ENCODE measurements at regions not wholly inside any gene's neighbourhood (a gene's known extent, or its start where the extent isn't known, plus 50 kb on each side); places are given as distances from the start of the nearest gene placed in this dataset.

DNA sequence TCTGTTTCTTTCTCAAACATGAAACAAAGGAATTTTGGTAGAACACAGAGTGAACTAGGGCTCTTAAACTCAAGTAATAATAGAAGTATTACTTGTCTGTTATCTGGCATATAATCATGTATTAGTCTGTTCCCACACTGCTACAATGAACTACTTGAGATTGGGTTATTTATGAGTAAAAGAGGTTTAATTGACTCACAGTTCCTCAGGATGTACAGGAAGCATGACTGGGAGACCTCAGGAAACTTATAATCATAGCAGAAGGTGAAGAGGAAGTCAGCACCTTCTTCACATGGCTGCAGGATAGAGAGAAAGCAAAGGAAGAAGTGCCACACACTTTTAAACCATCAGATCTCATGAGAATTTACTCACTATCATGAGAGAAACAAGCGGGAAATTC is 273.4 kb downstream of the ETS1 start:
- Histone ChIP-seq H2AFZ (ENCODE audit: low read depth, low read length) (no peak overlapping the region), H3K79me2 (replicated peaks; ENCODE audit: insufficient read depth, low read length) (no peaks in the 10 kb centered on the region), H3K9me2 (ENCODE audit: insufficient read depth, low read length) (no peaks in the 10 kb centered on the region), H3K9ac (ENCODE audit: low read length) (no peak overlapping the region), H3K27ac (ENCODE audit: low read length) (no peak overlapping the region), H3K9me3 (ENCODE audit: low read length) (no peaks in the 10 kb centered on the region), H3F3A (ENCODE audit: insufficient read depth, low read length, poor library complexity, severe bottlenecking) (no peaks in the 10 kb centered on the region), H4K20me1 (ENCODE audit: insufficient read depth) (no peaks in the 10 kb centered on the region), H3K36me3 (ENCODE audit: insufficient read depth, low read length) (no peaks in the 10 kb centered on the region), H3K4me3 (ENCODE audit: low read length) (no peak overlapping the region), H3K4me2 (ENCODE audit: low read length) (no peak overlapping the region), H3K27me3 (ENCODE audit: insufficient read depth, low read depth, low read length) (no peaks in the 10 kb centered on the region)
- TF ChIP-seq RAD21 (conservative IDR thresholded peaks at IDR 0.05) (no peak), MXI1 (conservative IDR thresholded peaks at IDR 0.05; ENCODE audit: poor library complexity, severe bottlenecking) (no peak), EP300 (conservative IDR thresholded peaks at IDR 0.05; ENCODE audit: poor library complexity, severe bottlenecking) (no peak), POLR2AphosphoS5 (IDR thresholded peaks at IDR 0.05) (no peak), TAF1 (IDR thresholded peaks at IDR 0.05; ENCODE audit: low read depth) (no peak), EZH2 (IDR thresholded peaks at IDR 0.05; ENCODE audit: borderline replicate concordance, insufficient read depth, low read length, poor library complexity, severe bottlenecking) (no peak), SMC3 (conservative IDR thresholded peaks at IDR 0.05; ENCODE audit: poor library complexity) (no peak)
- TF ChIP-seq, protein P1, sequence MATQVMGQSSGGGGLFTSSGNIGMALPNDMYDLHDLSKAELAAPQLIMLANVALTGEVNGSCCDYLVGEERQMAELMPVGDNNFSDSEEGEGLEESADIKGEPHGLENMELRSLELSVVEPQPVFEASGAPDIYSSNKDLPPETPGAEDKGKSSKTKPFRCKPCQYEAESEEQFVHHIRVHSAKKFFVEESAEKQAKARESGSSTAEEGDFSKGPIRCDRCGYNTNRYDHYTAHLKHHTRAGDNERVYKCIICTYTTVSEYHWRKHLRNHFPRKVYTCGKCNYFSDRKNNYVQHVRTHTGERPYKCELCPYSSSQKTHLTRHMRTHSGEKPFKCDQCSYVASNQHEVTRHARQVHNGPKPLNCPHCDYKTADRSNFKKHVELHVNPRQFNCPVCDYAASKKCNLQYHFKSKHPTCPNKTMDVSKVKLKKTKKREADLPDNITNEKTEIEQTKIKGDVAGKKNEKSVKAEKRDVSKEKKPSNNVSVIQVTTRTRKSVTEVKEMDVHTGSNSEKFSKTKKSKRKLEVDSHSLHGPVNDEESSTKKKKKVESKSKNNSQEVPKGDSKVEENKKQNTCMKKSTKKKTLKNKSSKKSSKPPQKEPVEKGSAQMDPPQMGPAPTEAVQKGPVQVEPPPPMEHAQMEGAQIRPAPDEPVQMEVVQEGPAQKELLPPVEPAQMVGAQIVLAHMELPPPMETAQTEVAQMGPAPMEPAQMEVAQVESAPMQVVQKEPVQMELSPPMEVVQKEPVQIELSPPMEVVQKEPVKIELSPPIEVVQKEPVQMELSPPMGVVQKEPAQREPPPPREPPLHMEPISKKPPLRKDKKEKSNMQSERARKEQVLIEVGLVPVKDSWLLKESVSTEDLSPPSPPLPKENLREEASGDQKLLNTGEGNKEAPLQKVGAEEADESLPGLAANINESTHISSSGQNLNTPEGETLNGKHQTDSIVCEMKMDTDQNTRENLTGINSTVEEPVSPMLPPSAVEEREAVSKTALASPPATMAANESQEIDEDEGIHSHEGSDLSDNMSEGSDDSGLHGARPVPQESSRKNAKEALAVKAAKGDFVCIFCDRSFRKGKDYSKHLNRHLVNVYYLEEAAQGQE (IDR thresholded peaks at IDR 0.05; ENCODE audit: borderline replicate concordance): no peak
- TF ChIP-seq, protein P2, sequence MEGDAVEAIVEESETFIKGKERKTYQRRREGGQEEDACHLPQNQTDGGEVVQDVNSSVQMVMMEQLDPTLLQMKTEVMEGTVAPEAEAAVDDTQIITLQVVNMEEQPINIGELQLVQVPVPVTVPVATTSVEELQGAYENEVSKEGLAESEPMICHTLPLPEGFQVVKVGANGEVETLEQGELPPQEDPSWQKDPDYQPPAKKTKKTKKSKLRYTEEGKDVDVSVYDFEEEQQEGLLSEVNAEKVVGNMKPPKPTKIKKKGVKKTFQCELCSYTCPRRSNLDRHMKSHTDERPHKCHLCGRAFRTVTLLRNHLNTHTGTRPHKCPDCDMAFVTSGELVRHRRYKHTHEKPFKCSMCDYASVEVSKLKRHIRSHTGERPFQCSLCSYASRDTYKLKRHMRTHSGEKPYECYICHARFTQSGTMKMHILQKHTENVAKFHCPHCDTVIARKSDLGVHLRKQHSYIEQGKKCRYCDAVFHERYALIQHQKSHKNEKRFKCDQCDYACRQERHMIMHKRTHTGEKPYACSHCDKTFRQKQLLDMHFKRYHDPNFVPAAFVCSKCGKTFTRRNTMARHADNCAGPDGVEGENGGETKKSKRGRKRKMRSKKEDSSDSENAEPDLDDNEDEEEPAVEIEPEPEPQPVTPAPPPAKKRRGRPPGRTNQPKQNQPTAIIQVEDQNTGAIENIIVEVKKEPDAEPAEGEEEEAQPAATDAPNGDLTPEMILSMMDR (IDR thresholded peaks at IDR 0.05; ENCODE audit: poor library complexity, severe bottlenecking): no peak

DNA sequence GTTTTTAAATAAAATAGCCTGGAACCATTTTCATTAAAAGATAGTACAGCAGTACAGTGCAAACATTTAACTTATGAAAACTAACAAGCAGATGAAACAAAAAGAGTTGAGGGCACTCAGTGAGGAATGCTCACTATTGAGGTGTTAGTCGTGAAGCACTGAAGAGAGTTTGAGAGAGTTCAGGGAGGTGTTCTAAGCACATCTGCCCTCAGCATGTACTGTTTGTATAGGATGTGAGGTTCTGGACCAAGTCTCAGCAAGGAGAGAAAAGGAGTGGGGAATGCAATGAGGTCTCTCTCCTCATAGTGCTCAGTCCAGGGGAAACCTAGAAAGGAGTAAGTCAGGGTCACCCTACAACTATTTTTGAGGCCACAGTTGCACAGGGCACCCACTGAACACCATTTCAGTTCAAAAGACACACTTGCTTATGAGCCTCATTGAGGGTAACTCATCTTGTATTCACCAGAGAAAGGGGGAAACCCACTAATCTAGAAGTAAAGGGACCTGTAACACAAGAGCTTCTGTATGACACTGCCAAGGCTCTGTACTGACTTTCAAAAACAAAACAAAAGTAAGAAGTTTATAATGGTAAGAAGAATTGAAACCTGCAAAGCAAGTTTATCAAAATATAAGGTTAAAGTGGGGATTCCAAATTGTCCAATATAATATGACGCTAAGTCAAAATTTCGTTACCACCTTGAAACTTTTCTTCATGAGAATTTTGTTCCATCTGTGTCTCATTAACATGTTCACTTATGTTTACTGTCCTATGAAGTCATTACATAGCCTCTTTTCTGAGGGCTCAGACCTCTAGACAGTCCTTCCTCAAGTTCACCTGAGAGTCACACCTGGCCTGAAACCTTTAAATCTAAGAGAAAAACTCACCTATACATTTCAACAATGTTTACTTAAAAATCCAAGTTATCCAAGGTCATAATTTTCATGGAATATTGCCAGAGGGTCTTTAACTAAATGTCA is 275.3 kb downstream of the ETS1 start:
- no peaks in the 10 kb centered on the region for H3K27me3 ChIP-seq (ENCODE audit: insufficient read depth, low read depth, low read length)
- H3K36me3 ChIP-seq (ENCODE audit: insufficient read depth, low read length): no peaks in the 10 kb centered on the region
- no peak overlapping the region for H3K4me3 ChIP-seq (ENCODE audit: low read length)
- no peak overlapping the region for H3K4me2 ChIP-seq (ENCODE audit: low read length)
- H3K79me2 ChIP-seq (replicated peaks; ENCODE audit: insufficient read depth, low read length): no peaks in the 10 kb centered on the region
- TF ChIP-seq EP300 (conservative IDR thresholded peaks at IDR 0.05; ENCODE audit: poor library complexity, severe bottlenecking) (no peak), SMC3 (conservative IDR thresholded peaks at IDR 0.05; ENCODE audit: poor library complexity) (no peak), RAD21 (conservative IDR thresholded peaks at IDR 0.05) (no peak), TAF1 (IDR thresholded peaks at IDR 0.05; ENCODE audit: low read depth) (no peak), MXI1 (conservative IDR thresholded peaks at IDR 0.05; ENCODE audit: poor library complexity, severe bottlenecking) (no peak), EZH2 (IDR thresholded peaks at IDR 0.05; ENCODE audit: borderline replicate concordance, insufficient read depth, low read length, poor library complexity, severe bottlenecking) (no peak), POLR2AphosphoS5 (IDR thresholded peaks at IDR 0.05) (no peak)
- TF ChIP-seq, protein P1 (IDR thresholded peaks at IDR 0.05; ENCODE audit: borderline replicate concordance): no peak
- TF ChIP-seq, protein P2 (IDR thresholded peaks at IDR 0.05; ENCODE audit: poor library complexity, severe bottlenecking): no peak
- no peaks in the 10 kb centered on the region for H3F3A ChIP-seq (ENCODE audit: insufficient read depth, low read length, poor library complexity, severe bottlenecking)
- no peaks in the 10 kb centered on the region for H4K20me1 ChIP-seq (ENCODE audit: insufficient read depth)
- no peaks in the 10 kb centered on the region for H3K9me3 ChIP-seq (ENCODE audit: low read length)
- no peak overlapping the region for H3K27ac ChIP-seq (ENCODE audit: low read length)
- H2AFZ ChIP-seq (ENCODE audit: low read depth, low read length): no peak overlapping the region
- H3K9me2 ChIP-seq (ENCODE audit: insufficient read depth, low read length): no peaks in the 10 kb centered on the region
- H3K9ac ChIP-seq (ENCODE audit: low read length): no peak overlapping the region
